GM08714 (cell line): ENCODE measurements at regions not wholly inside any gene's neighbourhood (a gene's known extent, or its start where the extent isn't known, plus 50 kb on each side); places are given as distances from the start of the nearest gene placed in this dataset.

Experiments
- H3K4me3 ChIP-seq: fragments of 200-500 bp; sonication (Bioruptor generic); 2 replicates; pipeline ENCODE4 v1.5.1; 2014; ENCODE audit warnings: mild to moderate bottlenecking, low read length, inconsistent platforms
- ZNF274 ChIP-seq: IDR thresholded peaks from 2 replicates; pipeline ENCODE4 v1.6.1; 2012; ENCODE audit warnings: mild to moderate bottlenecking, low read depth, low read length

DNA sequence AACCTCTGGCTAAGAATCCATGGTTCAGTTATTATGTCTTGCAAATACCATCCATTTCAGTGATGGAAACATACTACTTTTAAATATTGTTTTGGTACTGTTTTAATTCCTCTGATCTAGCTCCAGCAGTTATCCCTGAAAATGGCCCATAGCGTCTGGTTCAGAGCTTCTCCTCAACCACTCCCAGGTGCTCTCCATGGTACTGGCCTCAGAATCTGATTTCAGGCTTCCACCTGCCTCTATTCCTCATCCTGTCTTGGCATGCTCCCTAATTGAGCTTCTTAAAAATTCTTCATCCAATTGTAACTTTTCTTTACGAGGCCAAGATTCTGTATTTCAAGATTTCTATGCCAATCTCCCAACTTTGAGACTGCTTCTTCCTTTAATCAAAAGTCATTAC lies 236.3 kb downstream of the HTR7 start:
- no peak overlapping the region for H3K4me3 ChIP-seq
- TF ChIP-seq ZNF274: no peak

GRCh38 chr10:90635111-90635765 lies 222.6 kb downstream of the HTR7 start:
- H3K4me3 ChIP-seq: no peak overlapping the region
- TF ChIP-seq ZNF274: no peak

GRCh38 chr10:90640756-90641155 lies 217.1 kb downstream of the HTR7 start:
- no peak for TF ChIP-seq ZNF274

GRCh38 chr10:90641731-90642130 lies 216.1 kb downstream of the HTR7 start:
- no peak overlapping the region for H3K4me3 ChIP-seq
- no peak for TF ChIP-seq ZNF274

More at GRCh38 chr10:90640756-90641155, 217.1 kb downstream of the HTR7 start:
- H3K4me3 ChIP-seq: no peak overlapping the region

GRCh38 chr10:90642136-90642535 lies 215.7 kb downstream of the HTR7 start:
- TF ChIP-seq ZNF274: no peak
- no peak overlapping the region for H3K4me3 ChIP-seq

- TF ChIP-seq ZNF274: no peak
- H3K4me3 ChIP-seq: no peak overlapping the region
Observed at GRCh38 chr10:90642650-90643049, 215.2 kb downstream of the HTR7 start.

GRCh38 chr10:90644165-90644564 lies 213.7 kb downstream of the HTR7 start:
- no peak for TF ChIP-seq ZNF274
- H3K4me3 ChIP-seq: no peak overlapping the region

GRCh38 chr10:90650858-90651257 lies 207.0 kb downstream of the HTR7 start:
- H3K4me3 ChIP-seq: no peak overlapping the region
- no peak for TF ChIP-seq ZNF274

- TF ChIP-seq ZNF274: no peak
- no peak overlapping the region for H3K4me3 ChIP-seq
Observed at GRCh38 chr10:90652519-90652918, 205.3 kb downstream of the HTR7 start.

- no peak for TF ChIP-seq ZNF274
- H3K4me3 ChIP-seq: no peak overlapping the region
Observed at GRCh38 chr10:90658791-90659190, 199.0 kb downstream of the HTR7 start.

- no peak for TF ChIP-seq ZNF274
Observed at GRCh38 chr10:90665905-90666662, 191.8 kb downstream of the HTR7 start.

GRCh38 chr10:90674461-90674860 lies 183.4 kb downstream of the HTR7 start:
- no peak for TF ChIP-seq ZNF274
- no peak overlapping the region for H3K4me3 ChIP-seq

More at GRCh38 chr10:90665905-90666662, 191.8 kb downstream of the HTR7 start:
- H3K4me3 ChIP-seq: no peak overlapping the region

DNA sequence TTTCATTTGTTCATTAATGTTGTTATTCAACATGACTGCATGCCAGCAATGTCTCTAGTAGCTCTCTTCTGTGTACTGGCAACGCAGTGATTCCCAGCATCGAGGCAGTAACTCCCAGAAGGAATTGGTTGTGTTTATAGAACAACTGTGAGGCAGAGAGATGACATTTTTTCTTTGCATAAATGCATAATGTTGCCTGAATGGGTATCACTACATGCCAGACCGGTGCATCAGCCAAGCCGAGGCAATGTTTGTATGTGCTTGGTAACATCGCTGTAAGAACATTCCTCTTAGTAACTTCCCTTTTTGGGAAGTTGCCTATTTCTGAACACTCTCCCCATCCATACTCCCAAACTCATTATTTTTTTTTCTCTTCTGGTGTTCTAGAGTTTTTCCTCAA lies 182.9 kb downstream of the HTR7 start:
- no peak overlapping the region for H3K4me3 ChIP-seq
- no peak for TF ChIP-seq ZNF274

- no peak overlapping the region for H3K4me3 ChIP-seq
- no peak for TF ChIP-seq ZNF274
Observed at GRCh38 chr10:90675621-90676020, 182.2 kb downstream of the HTR7 start.
